Activated naive CD4-positive, alpha-beta T cell treated with anti-CD3 and anti-CD28 coated beads, Interleukin-2, amount 10 ng/mL, durations not matched to agents 7 days and 5 days (primary cell): ENCODE measurements at regions not wholly inside any gene's neighbourhood (a gene's known extent, or its start where the extent isn't known, plus 50 kb on each side); places are given as distances from the start of the nearest gene placed in this dataset.
"Not testable (repeated sequence)": the region's sequence is repeated elsewhere in the genome, so short reads cannot be mapped to it uniquely, and the experiment has no call there.

ENCODE experiments used
- CTCF ChIA-PET: fragments of 350-600 bp; sonication (Branson Sonifier 250); formaldehyde crosslinking; loops from one replicate; lab custom pipeline; 2021; ENCODE audit warnings: antibody characterized with exemption; lab: Charles Lee
- DNase-seq: peaks from one replicate; pipeline ENCODE4 v3.0.0-alpha.2; 2020
- H3K27ac Mint-ChIP-seq: one replicate; pipeline ENCODE4 v1.8.0; 2021; ENCODE audit warnings: mild to moderate bottlenecking, moderate library complexity, mixed read lengths
- H3K27me3 Mint-ChIP-seq: one replicate; pipeline ENCODE4 v1.8.0; 2021; ENCODE audit warnings: mild to moderate bottlenecking, mixed read lengths
- H3K36me3 Mint-ChIP-seq: one replicate; pipeline ENCODE4 v1.8.0; 2021; ENCODE audit warnings: mixed read lengths
- H3K4me1 Mint-ChIP-seq: one replicate; pipeline ENCODE4 v1.8.0; 2021; ENCODE audit warnings: mixed read lengths
- H3K4me3 Mint-ChIP-seq: one replicate; pipeline ENCODE4 v1.8.0; 2021; ENCODE audit warnings: mild to moderate bottlenecking, moderate library complexity, mixed read lengths
- H3K9me3 Mint-ChIP-seq: one replicate; pipeline ENCODE4 v1.8.0; 2021; ENCODE audit warnings: mixed read lengths

- no peak for DNase-seq
- no peaks in the 10 kb centered on the region for H3K27me3 Mint-ChIP-seq
- peaks cover 2% of the 10 kb centered on the region for H3K4me1 Mint-ChIP-seq
- CTCF ChIA-PET = interaction anchor here (0.7 kb wide), 1 partner anchor 168 kb away, joined by 3 read pairs; no protein-coding TSS in a partner anchor
- H3K27ac Mint-ChIP-seq = no peak overlapping the region
- H3K9me3 Mint-ChIP-seq = peaks cover 9% of the 10 kb centered on the region
- no peak overlapping the region for H3K4me3 Mint-ChIP-seq
- H3K36me3 Mint-ChIP-seq = peaks cover 3% of the 10 kb centered on the region
These were observed 189.7 kb upstream of the CBLB start for GRCh38 chr3:106058475-106058874.

- no peak overlapping the region for H3K27ac Mint-ChIP-seq
- no peak overlapping the region for H3K4me3 Mint-ChIP-seq
- peaks cover 13% of the 10 kb centered on the region for H3K9me3 Mint-ChIP-seq
These were observed 191.2 kb upstream of the CBLB start for GRCh38 chr3:106059953-106060517.

DNA sequence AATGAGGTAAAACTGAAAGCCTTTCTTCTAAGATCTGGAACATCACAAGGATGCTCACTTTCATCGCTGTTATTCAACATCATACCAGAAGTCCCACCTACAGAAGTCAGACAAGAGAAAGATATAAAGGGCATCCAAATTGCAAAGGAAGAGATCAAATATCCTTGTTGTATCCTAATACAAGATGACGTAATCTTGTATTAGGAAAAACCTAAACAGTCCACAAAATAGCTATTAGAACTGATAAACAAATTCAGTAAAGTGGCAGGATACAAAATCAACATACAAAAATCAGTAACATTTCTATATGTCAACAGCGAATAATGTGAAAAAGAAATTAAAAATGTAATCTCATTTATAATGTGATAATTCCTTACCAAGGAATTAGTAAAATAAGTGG lies 195.1 kb upstream of the CBLB start:
- H3K4me3 Mint-ChIP-seq = no peak overlapping the region
- H3K4me1 Mint-ChIP-seq = peaks cover 10% of the 10 kb centered on the region
- peaks cover 8% of the 10 kb centered on the region for H3K9me3 Mint-ChIP-seq
- DNase-seq = no peak
- H3K27me3 Mint-ChIP-seq = no peaks in the 10 kb centered on the region
- CTCF ChIA-PET = no interaction called here
- no peak overlapping the region for H3K27ac Mint-ChIP-seq
- peaks cover 5% of the 10 kb centered on the region for H3K36me3 Mint-ChIP-seq

More at GRCh38 chr3:106059953-106060517, 191.2 kb upstream of the CBLB start:
- Mint-ChIP-seq H3K36me3 (peaks cover 2% of the 10 kb centered on the region), H3K4me1 (peaks cover 2% of the 10 kb centered on the region), H3K27me3 (no peaks in the 10 kb centered on the region)
- CTCF ChIA-PET = no interaction called here
- no peak for DNase-seq

GRCh38 chr3:106065831-106066230 lies 197.0 kb upstream of the CBLB start:
- H3K27me3 Mint-ChIP-seq = no peaks in the 10 kb centered on the region
- H3K9me3 Mint-ChIP-seq = peaks cover 13% of the 10 kb centered on the region
- H3K4me3 Mint-ChIP-seq = no peak overlapping the region
- peaks cover 4% of the 10 kb centered on the region for H3K36me3 Mint-ChIP-seq
- no peak for DNase-seq
- H3K27ac Mint-ChIP-seq = no peak overlapping the region
- peaks cover 10% of the 10 kb centered on the region for H3K4me1 Mint-ChIP-seq
- CTCF ChIA-PET = no interaction called here

GRCh38 chr3:106067711-106068110 lies 198.9 kb upstream of the CBLB start:
- CTCF ChIA-PET = no interaction called here
- peaks cover 20% of the 10 kb centered on the region for H3K9me3 Mint-ChIP-seq
- no peak overlapping the region for H3K27ac Mint-ChIP-seq
- H3K36me3 Mint-ChIP-seq = peaks cover 4% of the 10 kb centered on the region
- H3K4me1 Mint-ChIP-seq = peaks cover 10% of the 10 kb centered on the region
- no peak for DNase-seq
- H3K4me3 Mint-ChIP-seq = no peak overlapping the region
- H3K27me3 Mint-ChIP-seq = no peaks in the 10 kb centered on the region

DNA sequence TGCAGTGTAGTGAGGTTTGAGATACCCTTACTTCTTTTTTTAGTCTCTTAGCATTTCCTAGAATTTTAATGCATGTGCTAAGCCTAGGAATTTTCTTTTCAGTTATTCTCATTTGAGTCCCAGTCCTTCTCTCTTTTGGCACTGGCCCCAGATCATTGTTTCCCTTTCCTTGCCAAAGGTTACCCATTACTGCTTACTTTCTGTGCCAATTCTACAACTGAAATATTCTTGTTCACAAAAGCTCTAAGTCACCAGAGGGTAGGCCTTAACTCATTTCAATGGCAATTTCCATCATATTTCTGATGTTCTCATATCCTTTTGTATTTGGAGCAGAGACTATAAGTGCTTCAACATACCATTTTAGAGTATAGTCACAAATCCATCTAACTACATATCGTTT lies 199.6 kb upstream of the CBLB start:
- Mint-ChIP-seq H3K36me3 (peaks cover 4% of the 10 kb centered on the region), H3K27me3 (no peaks in the 10 kb centered on the region), H3K27ac (no peak overlapping the region), H3K9me3 (peaks cover 19% of the 10 kb centered on the region), H3K4me3 (no peak overlapping the region), H3K4me1 (peaks cover 10% of the 10 kb centered on the region)
- CTCF ChIA-PET = no interaction called here
- DNase-seq = no peak

GRCh38 chr3:106068795-106069194 lies 200.0 kb upstream of the CBLB start:
- H3K27ac Mint-ChIP-seq = no peak overlapping the region

DNA sequence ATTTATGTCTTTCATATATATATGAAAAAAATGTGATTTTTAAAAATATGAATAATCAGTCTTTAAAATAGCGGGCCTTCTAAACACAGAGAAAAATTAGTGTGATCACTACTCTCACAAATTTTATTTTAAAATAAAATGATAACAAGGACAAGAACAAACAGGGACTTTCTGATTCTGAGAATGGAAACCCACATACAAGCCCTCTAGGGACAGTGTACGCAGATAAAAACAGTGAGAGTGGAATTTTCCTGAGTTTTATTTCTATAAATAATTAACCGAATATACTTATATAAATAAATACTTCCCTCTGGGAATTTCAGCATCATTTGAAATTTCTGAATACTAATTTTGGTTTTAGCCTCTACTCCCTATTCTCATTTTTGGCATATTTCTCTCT lies 201.4 kb upstream of the CBLB start:
- H3K4me3 Mint-ChIP-seq = no peak overlapping the region
- H3K36me3 Mint-ChIP-seq = peaks cover 4% of the 10 kb centered on the region
- CTCF ChIA-PET = no interaction called here
- H3K4me1 Mint-ChIP-seq = peaks cover 10% of the 10 kb centered on the region
- DNase-seq = no peak
- H3K9me3 Mint-ChIP-seq = peaks cover 13% of the 10 kb centered on the region
- H3K27me3 Mint-ChIP-seq = no peaks in the 10 kb centered on the region
- no peak overlapping the region for H3K27ac Mint-ChIP-seq

More at GRCh38 chr3:106068795-106069194, 200.0 kb upstream of the CBLB start:
- DNase-seq = no peak
- Mint-ChIP-seq H3K36me3 (peaks cover 4% of the 10 kb centered on the region), H3K9me3 (peaks cover 19% of the 10 kb centered on the region), H3K4me1 (peaks cover 10% of the 10 kb centered on the region), H3K4me3 (no peak overlapping the region), H3K27me3 (no peaks in the 10 kb centered on the region)
- CTCF ChIA-PET = no interaction called here

DNA sequence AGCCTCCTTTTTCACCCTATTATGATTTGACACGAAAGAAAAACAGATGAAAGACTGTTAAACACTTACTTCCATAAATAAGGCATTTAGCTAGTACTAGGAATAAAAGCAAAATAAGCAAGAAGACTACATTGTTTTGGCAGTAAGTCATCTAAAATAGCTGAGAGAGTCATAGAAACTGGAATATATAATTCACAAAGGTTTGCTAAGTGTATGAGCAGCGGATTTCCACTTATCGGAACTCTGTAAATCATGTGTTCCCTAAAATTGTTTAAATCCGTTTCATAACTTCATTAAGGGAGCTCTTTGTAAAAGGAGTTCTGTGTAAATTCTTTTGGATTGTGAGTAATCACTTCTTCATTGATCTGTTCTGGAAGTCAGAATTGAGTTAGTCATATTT lies 202.5 kb upstream of the CBLB start:
- Mint-ChIP-seq H3K9me3 (peaks cover 16% of the 10 kb centered on the region), H3K4me3 (no peak overlapping the region), H3K27me3 (no peaks in the 10 kb centered on the region), H3K4me1 (peaks cover 10% of the 10 kb centered on the region), H3K36me3 (peaks cover 5% of the 10 kb centered on the region), H3K27ac (no peak overlapping the region)
- CTCF ChIA-PET = no interaction called here
- DNase-seq = no peak

- H3K27me3 Mint-ChIP-seq, H3K4me3 Mint-ChIP-seq, DNase-seq, H3K4me1 Mint-ChIP-seq, CTCF ChIA-PET, H3K27ac Mint-ChIP-seq, H3K36me3 Mint-ChIP-seq: not testable (repeated sequence)
- peaks cover 17% of the 10 kb centered on the region for H3K9me3 Mint-ChIP-seq
These were observed 203.8 kb upstream of the CBLB start for GRCh38 chr3:106072596-106072995.

GRCh38 chr3:106073806-106074205 lies 205.0 kb upstream of the CBLB start:
- H3K27me3 Mint-ChIP-seq, H3K4me1 Mint-ChIP-seq, CTCF ChIA-PET, H3K27ac Mint-ChIP-seq, DNase-seq, H3K4me3 Mint-ChIP-seq, H3K36me3 Mint-ChIP-seq: not testable (repeated sequence)
- H3K9me3 Mint-ChIP-seq = peaks cover 17% of the 10 kb centered on the region

- H3K27me3 Mint-ChIP-seq, H3K4me3 Mint-ChIP-seq, H3K36me3 Mint-ChIP-seq, DNase-seq, H3K4me1 Mint-ChIP-seq, CTCF ChIA-PET, H3K27ac Mint-ChIP-seq: not testable (repeated sequence)
- H3K9me3 Mint-ChIP-seq = peaks cover 17% of the 10 kb centered on the region
These were observed 206.9 kb upstream of the CBLB start for GRCh38 chr3:106075731-106076130.

GRCh38 chr3:106078635-106079034 lies 209.8 kb upstream of the CBLB start:
- no peak overlapping the region for H3K27ac Mint-ChIP-seq
- DNase-seq = no peak
- peaks cover 9% of the 10 kb centered on the region for H3K9me3 Mint-ChIP-seq
- no peak overlapping the region for H3K4me3 Mint-ChIP-seq
- H3K27me3 Mint-ChIP-seq = no peaks in the 10 kb centered on the region
- H3K36me3 Mint-ChIP-seq = peaks cover 3% of the 10 kb centered on the region
- CTCF ChIA-PET = no interaction called here
- no peaks in the 10 kb centered on the region for H3K4me1 Mint-ChIP-seq

DNA sequence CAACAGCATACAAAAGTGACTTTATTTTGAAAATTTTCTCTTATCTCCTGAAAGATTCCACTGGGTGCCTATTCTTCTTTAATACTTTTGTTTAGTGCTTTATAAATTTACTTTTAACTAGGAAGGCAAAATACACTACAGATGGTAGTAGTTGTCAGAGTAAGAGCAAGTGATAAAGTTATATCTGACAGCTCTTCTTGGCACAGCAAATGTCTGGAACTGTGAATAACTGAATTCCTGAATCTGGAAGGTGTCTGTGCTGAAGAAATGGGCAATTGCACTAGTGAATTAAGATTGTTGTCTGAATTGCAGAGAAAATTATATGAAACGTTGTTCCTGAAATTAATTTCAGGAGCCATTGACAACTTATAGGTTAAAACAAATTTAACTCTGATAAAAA lies 213.8 kb upstream of the CBLB start:
- CTCF ChIA-PET = no interaction called here
- Mint-ChIP-seq H3K9me3 (peaks cover 13% of the 10 kb centered on the region), H3K36me3 (peaks cover 7% of the 10 kb centered on the region), H3K27ac (no peak overlapping the region), H3K4me3 (no peak overlapping the region), H3K4me1 (peaks cover 6% of the 10 kb centered on the region), H3K27me3 (no peaks in the 10 kb centered on the region)
- DNase-seq = no peak

GRCh38 chr3:106083207-106083606 lies 214.4 kb upstream of the CBLB start:
- Mint-ChIP-seq H3K9me3 (peaks cover 13% of the 10 kb centered on the region), H3K4me3 (no peak overlapping the region), H3K36me3 (peaks cover 10% of the 10 kb centered on the region), H3K27me3 (no peaks in the 10 kb centered on the region), H3K4me1 (peaks cover 6% of the 10 kb centered on the region), H3K27ac (no peak overlapping the region)
- CTCF ChIA-PET = no interaction called here
- DNase-seq = no peak
